Stomach (tissue), 8 donors: ENCODE measurements at regions not wholly inside any gene's neighbourhood (a gene's known extent, or its start where the extent isn't known, plus 50 kb on each side); places are given as distances from the start of the nearest gene placed in this dataset.

Experiments used
- DNase-seq, 2 donors: peaks; one replicate each; pipeline versions ENCODE4 v3.0.0 to v3.0.0-alpha.2; 2013 to 2019
- H3K27ac ChIP-seq, 5 donors: fragments of 200-600 bp in 4 of 5; sonication (generic) in 4 of 5; one replicate each; pipeline ENCODE4 v1.5.1; 2013 to 2019; ENCODE audit warnings: mild to moderate bottlenecking in 1 of 5, moderate library complexity in 1 of 5
- H3K27me3 ChIP-seq, 3 donors: fragments of 200-600 bp; sonication (generic); one replicate each; pipeline ENCODE4 v1.5.1; 2017 to 2019; ENCODE audit warnings: mixed run types in 1 of 3
- H3K36me3 ChIP-seq, 4 donors: fragments of 200-600 bp; sonication (generic); 1 replicate in 3 of 4; 2 replicates in 1 of 4; pipeline ENCODE4 v1.5.1; 2016 to 2019
- H3K4me1 ChIP-seq, 4 donors: fragments of 200-600 bp; sonication (generic); one replicate each; pipeline ENCODE4 v1.5.1; 2016 to 2019
- H3K4me3 ChIP-seq, 4 donors: fragments of 200-600 bp; sonication (generic) in 3 of 4; one replicate each; pipeline ENCODE4 v1.5.1; 2016 to 2019; ENCODE audit warnings: mild to moderate bottlenecking in 1 of 4
- H3K9me3 ChIP-seq, 4 donors: fragments of 200-600 bp; sonication (generic); one replicate each; pipeline ENCODE4 v1.5.1; 2016 to 2019
- CTCF ChIP-seq, 7 experiments: fragments of 450-650 bp in 4 of 7; fragments of 200-600 bp in 3 of 7; sonication (generic) in 3 of 7; IDR thresholded peaks; one replicate each; pipeline ENCODE4 v1.5.1; 2016 to 2019; ENCODE audit warnings: antibody characterized with exemption in 7 of 7, control low read depth in 2 of 7, mild to moderate bottlenecking in 1 of 7
- EP300 ChIP-seq: sonication (generic); formaldehyde crosslinking; IDR thresholded peaks from one replicate; pipeline ENCODE4 v1.6.1; 2017; ENCODE audit warnings: antibody characterized with exemption
- POLR2A ChIP-seq, 4 donors: fragments of 450-650 bp; IDR thresholded peaks; one replicate each; pipeline ENCODE4 v1.6.1; 2016; ENCODE audit warnings: antibody characterized with exemption in 4 of 4, control low read depth in 2 of 4, mild to moderate bottlenecking in 1 of 4, moderate library complexity in 1 of 4
- POLR2AphosphoS5 ChIP-seq, 3 donors: sonication (generic); formaldehyde crosslinking; IDR thresholded peaks; one replicate each; pipeline ENCODE4 v1.6.1; 2016; ENCODE audit warnings: antibody characterized with exemption in 3 of 3
- WGBS, 5 donors: extraction: QIAGEN DNeasy Blood & Tissue Kit in 3 of 5; methylation state at CpG; one replicate each; pipeline versions ENCODE4 v1.1.5 to v1.1.7; 2013 to 2018; 5-methylcytosine and 5-hydroxymethylcytosine counted together
- intact Hi-C: fragments of 100-400 bp; cut with DNase I; formaldehyde crosslinking; loops from one replicate; pipeline ENCODE4 v1.15.1; 2023; ENCODE audit warnings: low total_unique reads
- donor health status: healthy with polysubstance abuse.
- donor health status: Bipolar disorder and iron deficiency.
- donor health status: healthy.

- intact Hi-C loops: no loop called here
- no peaks in the 10 kb centered on the region for H3K9me3 ChIP-seq
- H3K27me3 ChIP-seq: no peaks in the 10 kb centered on the region
- no peaks in the 10 kb centered on the region for H3K4me1 ChIP-seq
- H3K27ac ChIP-seq: no peak overlapping the region
- TF ChIP-seq CTCF (IDR thresholded peaks at IDR 0.05) (no peak), POLR2AphosphoS5 (IDR thresholded peaks at IDR 0.05) (no peak)
- H3K4me3 ChIP-seq: no peak overlapping the region
- DNase-seq: no peak
- WGBS, 5 donors: 76 to 87% (median 79%) methylated on average over 3 to 4 of the region's 4 CpGs
- no peaks in the 10 kb centered on the region for H3K36me3 ChIP-seq
Observed at GRCh38 chr7:70913924-70914323, 218.0 kb upstream of the GALNT17 start.

DNA sequence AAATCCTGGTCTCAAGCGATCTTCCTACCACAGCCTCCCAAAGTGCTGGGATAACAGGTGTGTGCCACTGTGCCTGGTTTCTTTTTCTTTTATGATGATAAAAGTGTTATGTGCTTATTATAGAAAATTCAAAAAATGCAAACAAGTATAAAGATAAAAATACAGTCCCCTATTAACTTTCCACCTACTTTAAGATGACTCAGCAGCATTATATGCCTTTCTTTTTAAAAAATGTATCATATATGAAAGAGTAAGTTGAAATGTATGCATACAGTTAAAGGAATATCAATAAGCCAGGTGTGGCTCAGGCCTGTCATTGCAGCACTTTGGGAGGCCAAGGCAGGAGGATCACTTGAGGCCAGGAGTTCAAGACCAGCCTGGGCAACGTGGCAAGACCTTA is 216.9 kb upstream of the GALNT17 start:
- Histone ChIP-seq H3K27ac (no peak overlapping the region), H3K27me3 (no peaks in the 10 kb centered on the region), H3K4me3 (no peak overlapping the region), H3K36me3 (no peaks in the 10 kb centered on the region), H3K4me1 (no peaks in the 10 kb centered on the region), H3K9me3 (no peaks in the 10 kb centered on the region)
- TF ChIP-seq POLR2A (IDR thresholded peaks at IDR 0.05) (no peak), CTCF (IDR thresholded peaks at IDR 0.05) (no peak), POLR2AphosphoS5 (IDR thresholded peaks at IDR 0.05) (no peak), EP300 (no peak)
- DNase-seq: no peak
- WGBS, 5 donors: 50 to 66% (median 61%) methylated on average over 2 of the region's 2 CpGs
- intact Hi-C loops: no loop called here

- H3K9me3 ChIP-seq: peaks cover 0 to 5% (median 0%) of the 10 kb centered on the region in 4 donors
- intact Hi-C loops: no loop called here
- no peak overlapping the region for H3K27ac ChIP-seq
- no peaks in the 10 kb centered on the region for H3K4me1 ChIP-seq
- H3K27me3 ChIP-seq: no peaks in the 10 kb centered on the region
- peak in 1 of 2 donors; percentile 34 for DNase-seq
- TF ChIP-seq POLR2AphosphoS5 (IDR thresholded peaks at IDR 0.05): no peak
- no peak for TF ChIP-seq EP300
- no peak overlapping the region for H3K4me3 ChIP-seq
- 28 to 55% (median 30%) methylated on average over 2 to 4 of the region's 4 CpGs for WGBS, 5 donors
- no peaks in the 10 kb centered on the region for H3K36me3 ChIP-seq
Observed at GRCh38 chr7:70919481-70920073, 212.4 kb upstream of the GALNT17 start.

GRCh38 chr7:70920876-70921275 is 211.1 kb upstream of the GALNT17 start:
- DNase-seq: peak in 1 of 2 donors; percentile 41

More at GRCh38 chr7:70920876-70921275, 211.1 kb upstream of the GALNT17 start:
- peaks cover 0 to 10% (median 0%) of the 10 kb centered on the region in 4 donors for H3K9me3 ChIP-seq
- H3K27ac ChIP-seq: no peak overlapping the region
- H3K36me3 ChIP-seq: no peaks in the 10 kb centered on the region
- WGBS, 5 donors: 74 to 87% (median 84%) methylated on average over 1 of the region's 1 CpG
- intact Hi-C loops: no loop called here
- H3K4me1 ChIP-seq: no peaks in the 10 kb centered on the region
- no peak overlapping the region for H3K4me3 ChIP-seq
- no peak for TF ChIP-seq EP300
- no peak for TF ChIP-seq POLR2A (IDR thresholded peaks at IDR 0.05)
- TF ChIP-seq CTCF (IDR thresholded peaks at IDR 0.05): no peak
- no peak for TF ChIP-seq POLR2AphosphoS5 (IDR thresholded peaks at IDR 0.05)
- no peaks in the 10 kb centered on the region for H3K27me3 ChIP-seq
